ENCODE measurements at regions not wholly inside any gene's neighbourhood (a gene's known extent, or its start where the extent isn't known, plus 50 kb on each side); places are given as distances from the start of the nearest gene placed in this dataset.

DNA sequence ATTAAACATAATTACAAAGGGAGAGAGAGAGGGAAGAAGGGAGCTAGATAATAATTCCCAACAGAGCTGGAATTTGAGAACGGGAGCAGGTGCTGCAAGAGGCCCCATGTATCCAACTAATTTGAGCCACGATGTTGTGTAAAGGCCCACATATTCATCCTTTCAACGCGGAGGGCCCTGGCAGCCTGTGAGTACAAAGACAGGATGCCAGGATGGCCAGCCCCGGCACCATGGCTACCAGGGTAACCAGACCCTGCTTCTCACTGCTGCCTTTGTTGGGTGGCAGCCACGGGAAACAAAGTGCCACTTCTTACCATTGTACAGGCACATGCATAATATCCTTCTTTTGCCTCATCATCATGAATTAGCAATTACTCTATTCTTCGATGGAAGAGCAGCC is 492.0 kb upstream of the NRSN1 start:
- Histone ChIP-seq H3K56ac (ENCODE audit: extremely low read depth, insufficient read depth, low read length) (no peak overlapping the region), H3K18ac (ENCODE audit: low read depth, low read length) (no peak overlapping the region), H2BK5ac (ENCODE audit: low read depth, low read length, poor library complexity, severe bottlenecking) (no peak overlapping the region), H3K27me3 (ENCODE audit: control insufficient read depth, insufficient read depth, low read length) (no peaks in the 10 kb centered on the region), H3K14ac (replicated peaks; ENCODE audit: low read depth, low read length) (no peak overlapping the region), H4K91ac (ENCODE audit: insufficient read depth, low read depth, low read length) (no peak overlapping the region), H4K8ac (ENCODE audit: low read depth in 2 of 2, low read length in 2 of 2) (no peak overlapping the region), H2AK5ac (ENCODE audit: low read depth, low read length) (no peak overlapping the region), H3K79me1 (ENCODE audit: low read depth in 1 of 2, low read length in 2 of 2) (no peaks in the 10 kb centered on the region), H3K36me3 (ENCODE audit: control insufficient read depth, insufficient read depth, low read length) (no peaks in the 10 kb centered on the region), H3K9me1 (ENCODE audit: insufficient read depth, low read length) (no peaks in the 10 kb centered on the region), H2AFZ (replicated peaks; ENCODE audit: low read length, poor library complexity) (no peak overlapping the region), H3K9ac (ENCODE audit: low read depth, low read length) (no peak overlapping the region), H3K4ac (ENCODE audit: low read depth, low read length) (no peak overlapping the region), H3K4me1 (ENCODE audit: control insufficient read depth, insufficient read depth, low read length) (no peaks in the 10 kb centered on the region), H2BK120ac (ENCODE audit: low read depth, low read length) (no peak overlapping the region), H4K5ac (ENCODE audit: low read depth, low read length) (no peak overlapping the region), H3K4me3 (ENCODE audit: insufficient read depth, low read depth, low read length) (no peak overlapping the region), H3K27ac (ENCODE audit: insufficient read depth, low read length) (no peak overlapping the region), H4K20me1 (ENCODE audit: insufficient read depth, low read length) (no peaks in the 10 kb centered on the region), H3K4me2 (ENCODE audit: low read depth, low read length) (no peak overlapping the region), H2BK20ac (ENCODE audit: low read depth, low read length) (no peak overlapping the region), H2AK9ac (replicated peaks; ENCODE audit: low read depth, low read length, poor library complexity) (no peak overlapping the region), H3K23ac (ENCODE audit: low read depth, low read length) (no peak overlapping the region), H3K9me3 (ENCODE audit: control insufficient read depth, insufficient read depth, low read length) (no peaks in the 10 kb centered on the region), H2BK15ac (ENCODE audit: low read depth, low read length) (no peak overlapping the region)
- 50% methylated on average over 1 of the region's 7 CpGs; no CpG with 5 or more reads in 1 of the 2 experiments for WGBS, 2 experiments (ENCODE audit: extremely low coverage in 2 of 2, insufficient read length in 1 of 2)
- ATAC-seq (ENCODE audit: low read depth) (no peak), DNase-seq (no peak)
- no TSS peak for BruUV-seq (replicated peaks)
- POLR2A ChIA-PET (ENCODE audit: unreplicated experiment): no interaction called here
- dilution Hi-C loops (cut with HindIII; ENCODE audit: low sequenced_read_pairs, unreplicated experiment) (no loop called here), in situ Hi-C loops (cut with MboI; ENCODE audit: low sequenced_read_pairs) (no loop called here), intact Hi-C loops (cut with micrococcal nuclease) (no loop called here)
- CTCF ChIA-PET: no interaction called here
- TF ChIP-seq MAFK (IDR thresholded peaks at IDR 0.05; ENCODE audit: low read depth, low read length) (no peak), RCOR1 (IDR thresholded peaks at IDR 0.05; ENCODE audit: insufficient replicate concordance, low read length) (no peak), CEBPB (IDR thresholded peaks at IDR 0.05; ENCODE audit: low read depth, low read length) (no peak), RAD21 (IDR thresholded peaks at IDR 0.05; ENCODE audit: low read length) (no peak), FOS (IDR thresholded peaks at IDR 0.05; ENCODE audit: low read depth, low read length) (no peak), CHD1 (IDR thresholded peaks at IDR 0.05; ENCODE audit: low read depth, low read length) (no peak), RFX5 (IDR thresholded peaks at IDR 0.05; ENCODE audit: low read depth, low read length) (no peak), MAZ (IDR thresholded peaks at IDR 0.05; ENCODE audit: borderline replicate concordance, low read depth, low read length) (no peak), SMC3 (IDR thresholded peaks at IDR 0.05; ENCODE audit: low read depth, low read length) (no peak), BHLHE40 (IDR thresholded peaks at IDR 0.05; ENCODE audit: low read depth, low read length) (no peak), MXI1 (IDR thresholded peaks at IDR 0.05; ENCODE audit: borderline replicate concordance, low read depth, low read length) (no peak), NFE2L2 (IDR thresholded peaks at IDR 0.05; ENCODE audit: low read depth, low read length) (no peak)
- TF ChIP-seq, protein P1, sequence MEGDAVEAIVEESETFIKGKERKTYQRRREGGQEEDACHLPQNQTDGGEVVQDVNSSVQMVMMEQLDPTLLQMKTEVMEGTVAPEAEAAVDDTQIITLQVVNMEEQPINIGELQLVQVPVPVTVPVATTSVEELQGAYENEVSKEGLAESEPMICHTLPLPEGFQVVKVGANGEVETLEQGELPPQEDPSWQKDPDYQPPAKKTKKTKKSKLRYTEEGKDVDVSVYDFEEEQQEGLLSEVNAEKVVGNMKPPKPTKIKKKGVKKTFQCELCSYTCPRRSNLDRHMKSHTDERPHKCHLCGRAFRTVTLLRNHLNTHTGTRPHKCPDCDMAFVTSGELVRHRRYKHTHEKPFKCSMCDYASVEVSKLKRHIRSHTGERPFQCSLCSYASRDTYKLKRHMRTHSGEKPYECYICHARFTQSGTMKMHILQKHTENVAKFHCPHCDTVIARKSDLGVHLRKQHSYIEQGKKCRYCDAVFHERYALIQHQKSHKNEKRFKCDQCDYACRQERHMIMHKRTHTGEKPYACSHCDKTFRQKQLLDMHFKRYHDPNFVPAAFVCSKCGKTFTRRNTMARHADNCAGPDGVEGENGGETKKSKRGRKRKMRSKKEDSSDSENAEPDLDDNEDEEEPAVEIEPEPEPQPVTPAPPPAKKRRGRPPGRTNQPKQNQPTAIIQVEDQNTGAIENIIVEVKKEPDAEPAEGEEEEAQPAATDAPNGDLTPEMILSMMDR (conservative IDR thresholded peaks at IDR 0.05; ENCODE audit: low read depth, low read length): no peak
- TF ChIP-seq, protein P2, sequence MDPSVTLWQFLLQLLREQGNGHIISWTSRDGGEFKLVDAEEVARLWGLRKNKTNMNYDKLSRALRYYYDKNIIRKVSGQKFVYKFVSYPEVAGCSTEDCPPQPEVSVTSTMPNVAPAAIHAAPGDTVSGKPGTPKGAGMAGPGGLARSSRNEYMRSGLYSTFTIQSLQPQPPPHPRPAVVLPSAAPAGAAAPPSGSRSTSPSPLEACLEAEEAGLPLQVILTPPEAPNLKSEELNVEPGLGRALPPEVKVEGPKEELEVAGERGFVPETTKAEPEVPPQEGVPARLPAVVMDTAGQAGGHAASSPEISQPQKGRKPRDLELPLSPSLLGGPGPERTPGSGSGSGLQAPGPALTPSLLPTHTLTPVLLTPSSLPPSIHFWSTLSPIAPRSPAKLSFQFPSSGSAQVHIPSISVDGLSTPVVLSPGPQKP (IDR thresholded peaks at IDR 0.05; ENCODE audit: borderline replicate concordance, low read depth, low read length): no peak
- TF ChIP-seq, protein P3, sequence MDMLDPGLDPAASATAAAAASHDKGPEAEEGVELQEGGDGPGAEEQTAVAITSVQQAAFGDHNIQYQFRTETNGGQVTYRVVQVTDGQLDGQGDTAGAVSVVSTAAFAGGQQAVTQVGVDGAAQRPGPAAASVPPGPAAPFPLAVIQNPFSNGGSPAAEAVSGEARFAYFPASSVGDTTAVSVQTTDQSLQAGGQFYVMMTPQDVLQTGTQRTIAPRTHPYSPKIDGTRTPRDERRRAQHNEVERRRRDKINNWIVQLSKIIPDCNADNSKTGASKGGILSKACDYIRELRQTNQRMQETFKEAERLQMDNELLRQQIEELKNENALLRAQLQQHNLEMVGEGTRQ (IDR thresholded peaks at IDR 0.05; ENCODE audit: low read depth, low read length): no peak
